ENCODE measurements at regions not wholly inside any gene's neighbourhood (a gene's known extent, or its start where the extent isn't known, plus 50 kb on each side); places are given as distances from the start of the nearest gene placed in this dataset.

GRCh38 chr6:3571250-3571681, 114.4 kb upstream of the SLC22A23 start:
- peak overlapping the region; percentile 63 to 72 for H3K27ac ChIP-seq
- TF ChIP-seq CTCF (IDR thresholded peaks at IDR 0.05) = no peak
- no peak overlapping the region for H3K4me3 ChIP-seq
- peak; percentile 58 for ATAC-seq (ENCODE audit: insufficient number of reproducible peaks, low FRiP score, low read depth)
- H3K27me3 ChIP-seq (replicated peaks; ENCODE audit: insufficient read depth) = no peaks in the 10 kb centered on the region
- peak; percentile 17 for DNase-seq (ENCODE audit: low spot score)
- H3K4me1 ChIP-seq (ENCODE audit: control insufficient read depth in 1 of 2, low read depth in 2 of 2) = peaks cover 19 to 56% of the 10 kb centered on the region in 2 donors
- no peaks in the 10 kb centered on the region for H3K9me3 ChIP-seq
- no peaks in the 10 kb centered on the region for H3K36me3 ChIP-seq

DNA sequence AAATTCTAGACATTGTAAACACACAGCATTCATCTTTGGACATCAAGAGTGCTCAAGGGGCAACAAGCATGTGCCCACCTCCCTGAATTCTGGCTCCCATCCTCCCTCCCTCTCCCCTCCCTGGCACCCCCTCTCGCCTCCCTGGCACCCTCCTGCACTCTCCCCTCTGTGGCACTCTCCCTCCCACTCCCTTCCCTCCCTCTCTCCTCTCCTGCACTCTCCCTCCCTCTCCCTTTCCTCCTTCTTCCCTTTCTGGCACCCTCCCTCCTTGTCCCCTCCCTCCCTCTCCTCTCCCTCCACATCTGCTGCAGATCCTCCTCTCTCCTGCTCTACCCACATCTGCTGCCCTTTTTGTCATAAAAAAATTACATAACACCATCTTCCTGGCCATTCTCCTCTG, 113.0 kb upstream of the SLC22A23 start:
- no peak for ATAC-seq (ENCODE audit: insufficient number of reproducible peaks, low FRiP score, low read depth)
- H3K4me1 ChIP-seq (ENCODE audit: control insufficient read depth in 1 of 2, low read depth in 2 of 2) = peaks cover 19 to 56% of the 10 kb centered on the region in 2 donors
- H3K27ac ChIP-seq = peak overlapping the region in 1 of 2 donors; percentile 72
- no peaks in the 10 kb centered on the region for H3K36me3 ChIP-seq
- TF ChIP-seq CTCF (IDR thresholded peaks at IDR 0.05) = no peak
- H3K4me3 ChIP-seq = no peak overlapping the region
- no peaks in the 10 kb centered on the region for H3K9me3 ChIP-seq
- DNase-seq (ENCODE audit: low spot score) = no peak
- no peaks in the 10 kb centered on the region for H3K27me3 ChIP-seq (replicated peaks; ENCODE audit: insufficient read depth)

GRCh38 chr6:3568396-3569082, 111.7 kb upstream of the SLC22A23 start:
- ATAC-seq (ENCODE audit: insufficient number of reproducible peaks, low FRiP score, low read depth) (no peak), DNase-seq (ENCODE audit: low spot score) (no peak)
- no peaks in the 10 kb centered on the region for H3K27me3 ChIP-seq (replicated peaks; ENCODE audit: insufficient read depth)
- H3K36me3 ChIP-seq = no peaks in the 10 kb centered on the region
- no peak overlapping the region for H3K4me3 ChIP-seq
- peak overlapping the region in 1 of 2 donors; percentile 36 for H3K27ac ChIP-seq
- peaks cover 19 to 56% of the 10 kb centered on the region in 2 donors for H3K4me1 ChIP-seq (ENCODE audit: control insufficient read depth in 1 of 2, low read depth in 2 of 2)
- H3K9me3 ChIP-seq = no peaks in the 10 kb centered on the region
- TF ChIP-seq CTCF (IDR thresholded peaks at IDR 0.05) = no peak

GRCh38 chr6:3566812-3567211, 110.0 kb upstream of the SLC22A23 start:
- no peaks in the 10 kb centered on the region for H3K9me3 ChIP-seq
- no peaks in the 10 kb centered on the region for H3K27me3 ChIP-seq (replicated peaks; ENCODE audit: insufficient read depth)
- no peaks in the 10 kb centered on the region for H3K36me3 ChIP-seq
- H3K4me3 ChIP-seq = no peak overlapping the region
- no peak for TF ChIP-seq CTCF (IDR thresholded peaks at IDR 0.05)
- DNase-seq (ENCODE audit: low spot score) (no peak), ATAC-seq (ENCODE audit: insufficient number of reproducible peaks, low FRiP score, low read depth) (no peak)
- peaks cover 14 to 53% of the 10 kb centered on the region in 2 donors for H3K4me1 ChIP-seq (ENCODE audit: control insufficient read depth in 1 of 2, low read depth in 2 of 2)
- H3K27ac ChIP-seq = no peak overlapping the region

- no peak for ATAC-seq (ENCODE audit: insufficient number of reproducible peaks, low FRiP score, low read depth)
Measured at GRCh38 chr6:3565291-3565690, 108.4 kb upstream of the SLC22A23 start.

More at GRCh38 chr6:3565291-3565690, 108.4 kb upstream of the SLC22A23 start:
- H3K4me3 ChIP-seq = no peak overlapping the region
- no peaks in the 10 kb centered on the region for H3K27me3 ChIP-seq (replicated peaks; ENCODE audit: insufficient read depth)
- no peaks in the 10 kb centered on the region for H3K9me3 ChIP-seq
- no peak for TF ChIP-seq CTCF (IDR thresholded peaks at IDR 0.05)
- H3K36me3 ChIP-seq = no peaks in the 10 kb centered on the region
- H3K4me1 ChIP-seq (ENCODE audit: control insufficient read depth in 1 of 2, low read depth in 2 of 2) = peaks cover 4 to 53% of the 10 kb centered on the region in 2 donors
- DNase-seq (ENCODE audit: low spot score) = no peak
- H3K27ac ChIP-seq = no peak overlapping the region

Data from thoracic aorta (tissue), 2 donors.